B cell (primary cell): ENCODE measurements at regions not wholly inside any gene's neighbourhood (a gene's known extent, or its start where the extent isn't known, plus 50 kb on each side); places are given as distances from the start of the nearest gene placed in this dataset.

Experiments used
- ATAC-seq: fragments of 200-7000 bp; cut with Tn5 transposase; one replicate; pipeline ENCODE4 v1.10.0; 2021; ENCODE audit warnings: low read depth, mild to moderate bottlenecking, moderate number of reproducible peaks, moderate library complexity
- CTCF ChIA-PET: fragments of 350-600 bp; sonication (Branson Sonifier 250); formaldehyde crosslinking; loops from one replicate; lab custom pipeline; 2021; ENCODE audit warnings: antibody characterized with exemption, inconsistent platforms; lab: Charles Lee
- POLR2A ChIA-PET: fragments of 350-600 bp; sonication (Branson Sonifier 250); formaldehyde crosslinking; loops from one replicate; lab custom pipeline; 2021; ENCODE audit warnings: antibody characterized with exemption; lab: Charles Lee
- DNase-seq: peaks from one replicate; pipeline ENCODE4 v3.0.0; 2013
- H2AFZ ChIP-seq: 2 replicates; pipeline ENCODE4 v1.6.1; 2012; ENCODE audit warnings: mild to moderate bottlenecking, low read depth, low read length; ENCODE audit not compliant: insufficient read depth, poor library complexity, severe bottlenecking
- H3K27ac ChIP-seq, 2 donors: 1 replicate in 1 of 2; 2 replicates in 1 of 2; pipeline ENCODE4 v1.5.1; 2012 to 2013; ENCODE audit warnings: low read length in 2 of 2, mild to moderate bottlenecking in 2 of 2, moderate library complexity in 1 of 2
- H3K27me3 ChIP-seq, 4 experiments: fragments of 200-600 bp in 1 of 4; sonication (generic) in 1 of 4; replicated peaks in 1 of 4; 1 replicate in 2 of 4; 2 replicates in 2 of 4; pipeline versions ENCODE4 v1.6.1 to v1.7.0; 2013 to 2016; ENCODE audit warnings: low read length in 3 of 4, mild to moderate bottlenecking in 2 of 4, mixed read lengths in 1 of 4, moderate library complexity in 1 of 4; ENCODE audit not compliant: insufficient read depth in 4 of 4, control insufficient read depth in 3 of 4; ENCODE audit errors: control extremely low read depth in 1 of 4
- H3K36me3 ChIP-seq, 2 experiments: replicated peaks in 1 of 2; 1 replicate in 1 of 2; 2 replicates in 1 of 2; pipeline versions ENCODE4 v1.6.1 to v1.7.1; 2013; ENCODE audit warnings: low read length in 1 of 2; ENCODE audit not compliant: insufficient read depth in 2 of 2, control insufficient read depth in 1 of 2; ENCODE audit errors: control extremely low read depth in 1 of 2, extremely low read depth in 1 of 2
- H3K4me1 ChIP-seq, 2 donors: fragments of 200-600 bp in 1 of 2; sonication (generic) in 1 of 2; 1 replicate in 1 of 2; 2 replicates in 1 of 2; pipeline versions ENCODE4 v1.5.1 to v1.6.1; 2013 to 2017; ENCODE audit warnings: low read length in 2 of 2; ENCODE audit not compliant: control insufficient read depth in 2 of 2, insufficient read depth in 2 of 2
- H3K4me2 ChIP-seq: replicated peaks from 2 replicates; pipeline ENCODE3; 2012; ENCODE audit warnings: mild to moderate bottlenecking, low read depth, low read length; ENCODE audit not compliant: poor library complexity, severe bottlenecking
- H3K4me3 ChIP-seq, 5 experiments: fragments of 200-600 bp in 1 of 5; sonication (generic) in 1 of 5; 1 replicate in 3 of 5; 2 replicates in 2 of 5; pipeline versions ENCODE4 v1.5.1 to v1.7.0; 2011 to 2016; ENCODE audit warnings: low read length in 4 of 5, mild to moderate bottlenecking in 4 of 5, low read depth in 2 of 5, control low read depth in 1 of 5, moderate library complexity in 1 of 5; ENCODE audit not compliant: insufficient read depth in 1 of 5; ENCODE audit errors: control extremely low read depth in 1 of 5, extremely low read depth in 1 of 5
- H3K79me2 ChIP-seq: fragments of 200-600 bp; sonication (generic); one replicate; pipeline ENCODE4 v1.6.0; 2016; ENCODE audit warnings: low read length; ENCODE audit not compliant: control insufficient read depth, insufficient read depth
- H3K9ac ChIP-seq: fragments of 200-600 bp; sonication (generic); 2 replicates; pipeline ENCODE4 v1.6.1; 2017; ENCODE audit warnings: mild to moderate bottlenecking, low read length, moderate library complexity
- H3K9me3 ChIP-seq, 3 donors: one replicate each; pipeline versions ENCODE4 v1.6.1 to v1.7.1; 2013; ENCODE audit warnings: low read length in 2 of 3; ENCODE audit not compliant: control insufficient read depth in 2 of 3, insufficient read depth in 1 of 3; ENCODE audit errors: control extremely low read depth in 1 of 3
- H4K20me1 ChIP-seq: 2 replicates; pipeline ENCODE4 v1.6.0; 2012; ENCODE audit warnings: mild to moderate bottlenecking, low read length; ENCODE audit not compliant: insufficient read depth, control insufficient read depth, poor library complexity, severe bottlenecking
- H3K27ac Mint-ChIP-seq: one replicate; pipeline ENCODE4 v1.8.0; 2021; ENCODE audit warnings: mixed read lengths
- H3K27me3 Mint-ChIP-seq: one replicate; pipeline ENCODE4 v1.8.0; 2021; ENCODE audit warnings: mixed read lengths
- H3K4me1 Mint-ChIP-seq: one replicate; pipeline ENCODE4 v1.8.0; 2021; ENCODE audit warnings: mixed read lengths
- H3K4me3 Mint-ChIP-seq: one replicate; pipeline ENCODE4 v1.8.0; 2021; ENCODE audit warnings: mixed read lengths
- H3K9me3 Mint-ChIP-seq: one replicate; pipeline ENCODE4 v1.8.0; 2022; ENCODE audit warnings: mixed read lengths; ENCODE audit not compliant: insufficient read depth
- CTCF ChIP-seq: fragments of 200-600 bp; IDR thresholded peaks from one replicate; pipeline ENCODE4 v1.8.0; 2022; ENCODE audit warnings: antibody characterized with exemption, mild to moderate bottlenecking
- EZH2 ChIP-seq: IDR thresholded peaks from 2 replicates; pipeline ENCODE4 v1.6.1; 2012; ENCODE audit warnings: borderline replicate concordance, low read depth, mild to moderate bottlenecking, moderate library complexity, low read length; ENCODE audit not compliant: insufficient read depth, poor library complexity, severe bottlenecking
- WGBS: methylation state at CpG from one replicate; pipeline ENCODE4 v1.1.5; 2013; ENCODE audit warnings: missing lambda C conversion rate; ENCODE audit not compliant: insufficient coverage; 5-methylcytosine and 5-hydroxymethylcytosine counted together
- intact Hi-C: fragments of 100-400 bp; cut with micrococcal nuclease; formaldehyde crosslinking; loops from one replicate; pipeline ENCODE4 v1.10.0; 2022

GRCh38 chr13:38590230-38590629 is 96.6 kb upstream of the FREM2 start:
- Histone ChIP-seq H3K27ac (no peak overlapping the region), H3K36me3 (no peaks in the 10 kb centered on the region), H3K79me2 (no peaks in the 10 kb centered on the region), H3K27me3 (no peaks in the 10 kb centered on the region), H3K4me3 (no peak overlapping the region), H3K4me2 (no peak overlapping the region), H2AFZ (no peak overlapping the region), H3K9me3 (no peaks in the 10 kb centered on the region), H4K20me1 (no peaks in the 10 kb centered on the region), H3K9ac (no peak overlapping the region), H3K4me1 (no peaks in the 10 kb centered on the region)
- ChIA-PET CTCF (interaction anchor here (1.3 kb wide), 1 partner anchor 8 kb away, joined by 5 read pairs; no protein-coding TSS in a partner anchor), POLR2A (no interaction called here)
- Mint-ChIP-seq H3K4me3 (no peak overlapping the region), H3K27ac (no peak overlapping the region), H3K9me3 (no peaks in the 10 kb centered on the region), H3K4me1 (no peaks in the 10 kb centered on the region), H3K27me3 (no peaks in the 10 kb centered on the region)
- DNase-seq (no peak), ATAC-seq (no peak)
- TF ChIP-seq CTCF (no peak), EZH2 (no peak)
- intact Hi-C loops: no loop called here
- WGBS: no CpG with 5 or more reads among the region's 2 CpGs

- no peaks in the 10 kb centered on the region for H3K27me3 Mint-ChIP-seq
- H3K79me2 ChIP-seq: no peaks in the 10 kb centered on the region
- 100% methylated on average over 1 of the region's 6 CpGs for WGBS
- POLR2A ChIA-PET: no interaction called here
- no peaks in the 10 kb centered on the region for H3K9me3 ChIP-seq
- no peak overlapping the region for H3K9ac ChIP-seq
- H3K4me3 Mint-ChIP-seq: no peak overlapping the region
- H3K27ac ChIP-seq: no peak overlapping the region
- no peaks in the 10 kb centered on the region for H3K4me1 Mint-ChIP-seq
- no peaks in the 10 kb centered on the region for H3K9me3 Mint-ChIP-seq
- no peak overlapping the region for H3K4me3 ChIP-seq
- no peak overlapping the region for H3K4me2 ChIP-seq
- DNase-seq: no peak
- no peaks in the 10 kb centered on the region for H3K36me3 ChIP-seq
- no peak for ATAC-seq
- H3K27ac Mint-ChIP-seq: no peak overlapping the region
- TF ChIP-seq CTCF (no peak), EZH2 (no peak)
- no peaks in the 10 kb centered on the region for H3K4me1 ChIP-seq
- CTCF ChIA-PET: interaction anchor here (1.3 kb wide), 1 partner anchor 9 kb away, joined by 5 read pairs; no protein-coding TSS in a partner anchor
- intact Hi-C loops: no loop called here
- no peaks in the 10 kb centered on the region for H4K20me1 ChIP-seq
- H2AFZ ChIP-seq: no peak overlapping the region
- peaks cover 0 to 3% (median 0%) of the 10 kb centered on the region in 4 experiments for H3K27me3 ChIP-seq
Observed at GRCh38 chr13:38590796-38591507, 95.9 kb upstream of the FREM2 start.
